Neuron (in vitro differentiated cells): ENCODE measurements at regions not wholly inside any gene's neighbourhood (a gene's known extent, or its start where the extent isn't known, plus 50 kb on each side); places are given as distances from the start of the nearest gene placed in this dataset.
"Not testable (repeated sequence)": the region's sequence is repeated elsewhere in the genome, so short reads cannot be mapped to it uniquely, and the experiment has no call there.

Experiments
- H2AFZ ChIP-seq: one replicate; pipeline ENCODE4 v1.6.1; 2013; ENCODE audit warnings: low read depth, mild to moderate bottlenecking, inconsistent platforms, low read length, moderate library complexity
- H3K27me3 ChIP-seq: one replicate; pipeline ENCODE4 v1.6.1; 2013; ENCODE audit warnings: low read length; ENCODE audit not compliant: insufficient read depth
- H3K36me3 ChIP-seq: one replicate; pipeline ENCODE4 v1.6.1; 2013; ENCODE audit warnings: low read length; ENCODE audit not compliant: insufficient read depth
- H3K4me1 ChIP-seq: one replicate; pipeline ENCODE4 v1.6.1; 2013; ENCODE audit warnings: low read length; ENCODE audit not compliant: insufficient read depth
- H3K4me3 ChIP-seq: 2 replicates; pipeline ENCODE4 v1.5.1; 2013; ENCODE audit warnings: mild to moderate bottlenecking, low read length, moderate library complexity
- H3K9me3 ChIP-seq: one replicate; pipeline ENCODE4 v1.6.1; 2013; ENCODE audit warnings: low read length

DNA sequence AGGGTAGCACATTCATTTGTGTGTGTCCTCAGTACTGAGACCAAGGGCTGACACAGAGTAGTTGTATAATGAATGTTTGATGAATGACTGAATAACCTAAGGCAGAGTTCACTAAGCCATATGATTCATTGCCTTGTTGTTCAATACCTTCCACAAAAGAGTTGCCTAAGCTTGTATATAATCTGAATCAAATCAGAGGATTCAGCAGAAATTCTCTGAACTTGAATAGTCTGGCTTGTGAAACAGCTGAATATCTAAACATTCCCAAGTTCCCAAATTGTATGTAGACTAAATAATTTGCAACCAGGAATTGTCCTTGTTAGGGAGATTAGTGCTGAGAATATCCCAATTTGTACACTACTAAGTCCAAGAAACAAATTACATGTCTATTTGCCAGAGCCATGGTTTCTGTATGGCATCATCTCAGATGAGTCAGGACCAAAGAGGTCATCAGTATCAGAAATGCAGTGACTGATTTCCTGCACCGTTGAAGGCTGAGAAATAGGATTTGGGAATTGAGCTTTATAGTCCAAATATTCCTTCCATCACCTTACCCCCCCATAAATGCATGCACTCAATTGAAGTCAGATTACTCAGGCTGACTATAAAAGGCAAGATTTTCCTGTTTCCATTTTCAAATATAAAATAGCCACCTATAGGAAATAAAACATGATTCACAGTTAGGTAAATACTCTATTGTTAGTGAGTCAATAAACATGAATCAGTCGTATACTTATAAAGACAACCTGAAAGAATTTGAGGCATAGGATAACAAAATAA lies 168.7 kb downstream of the PHLDA1 start:
- H3K27me3 ChIP-seq, result no peaks in the 10 kb centered on the region
- no peaks in the 10 kb centered on the region for H3K9me3 ChIP-seq
- no peak overlapping the region for H2AFZ ChIP-seq
- no peaks in the 10 kb centered on the region for H3K36me3 ChIP-seq
- no peaks in the 10 kb centered on the region for H3K4me1 ChIP-seq
- H3K4me3 ChIP-seq, result no peak overlapping the region

DNA sequence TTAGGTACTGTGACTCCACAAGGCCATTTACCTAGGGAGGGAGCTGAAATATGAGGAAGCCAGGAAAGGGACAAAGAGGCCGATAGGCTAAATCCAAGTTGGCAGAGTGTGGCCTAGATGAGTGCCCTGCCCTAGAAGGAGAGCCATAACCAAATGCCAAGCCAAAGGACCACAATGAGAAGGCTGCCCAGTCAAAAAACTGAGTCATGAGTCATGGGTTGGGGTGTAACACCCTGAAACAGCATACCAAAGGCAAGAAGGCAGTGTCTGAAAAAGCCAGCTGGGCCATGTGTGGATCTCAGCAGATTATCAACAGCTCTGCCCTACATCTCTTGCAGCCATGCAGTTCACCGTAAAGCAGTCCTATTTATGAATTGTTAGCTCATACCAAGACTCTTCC lies 171.7 kb downstream of the PHLDA1 start:
- H3K27me3 ChIP-seq, result no peaks in the 10 kb centered on the region
- no peaks in the 10 kb centered on the region for H3K36me3 ChIP-seq
- H3K9me3 ChIP-seq, result no peaks in the 10 kb centered on the region

DNA sequence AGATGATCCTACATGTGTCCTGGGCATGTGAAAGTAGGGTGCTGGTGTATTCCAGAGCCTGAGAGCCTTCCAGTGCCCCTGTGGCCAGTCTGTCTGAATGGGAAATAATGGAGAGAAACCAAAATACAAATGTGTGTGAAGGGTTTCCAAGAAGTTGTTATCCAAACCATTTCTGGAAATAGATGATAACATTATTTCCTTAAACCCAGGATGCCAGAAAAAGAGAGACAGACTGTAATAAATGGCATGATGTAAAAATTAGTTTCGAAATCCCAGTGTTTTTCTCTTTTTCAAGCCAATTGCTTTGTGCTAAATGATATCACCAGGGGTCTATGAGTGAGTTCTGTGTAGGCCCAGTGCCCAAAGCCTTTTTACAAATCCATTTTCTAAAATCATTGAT lies 175.3 kb downstream of the PHLDA1 start:
- H3K4me1 ChIP-seq, result peaks cover 22% of the 10 kb centered on the region
- no peaks in the 10 kb centered on the region for H3K9me3 ChIP-seq
- no peaks in the 10 kb centered on the region for H3K27me3 ChIP-seq
- H3K4me3 ChIP-seq, result no peak overlapping the region
- no peak overlapping the region for H2AFZ ChIP-seq
- H3K36me3 ChIP-seq, result no peaks in the 10 kb centered on the region

More for the DNA sequence above, 171.7 kb downstream of the PHLDA1 start:
- Histone ChIP-seq H2AFZ (no peak overlapping the region), H3K4me1 (no peaks in the 10 kb centered on the region), H3K4me3 (no peak overlapping the region)

DNA sequence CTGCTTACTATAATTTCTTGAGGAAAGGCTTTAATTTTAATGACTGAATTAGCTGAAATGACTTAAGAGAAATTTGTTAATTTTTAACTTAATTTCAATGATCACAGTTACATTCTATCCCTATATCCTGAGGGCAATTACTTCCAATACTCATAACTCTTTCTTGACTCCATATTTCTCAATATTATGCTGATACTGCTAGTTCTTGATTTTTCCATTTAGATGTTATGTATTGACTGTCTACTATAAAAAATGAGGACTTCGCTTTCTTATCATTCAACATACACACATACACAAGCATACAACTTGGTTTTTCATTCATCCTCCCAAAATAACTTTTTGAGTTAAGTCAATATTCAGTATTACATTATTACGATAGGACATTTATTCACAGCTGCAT lies 176.2 kb downstream of the PHLDA1 start:
- H3K4me1 ChIP-seq, result peaks cover 22% of the 10 kb centered on the region
- H2AFZ ChIP-seq, result no peak overlapping the region
- no peak overlapping the region for H3K4me3 ChIP-seq
- H3K27me3 ChIP-seq, result no peaks in the 10 kb centered on the region
- no peaks in the 10 kb centered on the region for H3K36me3 ChIP-seq
- H3K9me3 ChIP-seq, result no peaks in the 10 kb centered on the region

DNA sequence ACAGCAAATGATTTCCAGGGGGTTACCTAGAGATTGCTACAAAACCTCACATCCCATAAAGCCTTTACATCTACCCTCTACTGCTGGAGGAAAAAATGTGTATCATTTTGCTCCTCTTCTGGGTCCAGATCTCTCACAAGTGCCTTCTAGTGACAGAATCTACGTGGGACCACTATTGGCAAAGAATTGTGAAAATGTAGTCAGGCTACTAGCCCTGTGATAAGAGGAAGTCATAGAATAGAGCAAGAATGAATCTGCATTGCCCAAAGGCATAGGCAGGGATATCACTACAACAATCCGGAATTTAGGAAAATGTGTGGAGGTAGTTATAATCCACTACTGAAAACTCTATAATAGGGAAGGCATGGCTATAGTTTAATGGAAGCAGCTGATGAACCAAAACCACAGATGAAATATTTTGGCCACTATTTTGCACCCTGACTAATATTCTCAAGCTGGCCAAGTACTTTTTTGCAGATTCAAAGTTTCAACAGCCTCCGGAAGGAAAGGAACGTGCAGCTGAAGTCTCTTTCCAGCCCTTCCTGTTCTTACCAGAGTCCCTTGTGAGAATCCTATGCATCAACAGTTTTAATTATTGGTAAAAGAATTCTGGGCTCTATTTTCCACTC lies 176.8 kb downstream of the PHLDA1 start:
- no peak overlapping the region for H3K4me3 ChIP-seq
- no peak overlapping the region for H2AFZ ChIP-seq
- H3K9me3 ChIP-seq, result no peaks in the 10 kb centered on the region
- no peaks in the 10 kb centered on the region for H3K36me3 ChIP-seq
- H3K27me3 ChIP-seq, result no peaks in the 10 kb centered on the region
- H3K4me1 ChIP-seq, result peaks cover 22% of the 10 kb centered on the region

DNA sequence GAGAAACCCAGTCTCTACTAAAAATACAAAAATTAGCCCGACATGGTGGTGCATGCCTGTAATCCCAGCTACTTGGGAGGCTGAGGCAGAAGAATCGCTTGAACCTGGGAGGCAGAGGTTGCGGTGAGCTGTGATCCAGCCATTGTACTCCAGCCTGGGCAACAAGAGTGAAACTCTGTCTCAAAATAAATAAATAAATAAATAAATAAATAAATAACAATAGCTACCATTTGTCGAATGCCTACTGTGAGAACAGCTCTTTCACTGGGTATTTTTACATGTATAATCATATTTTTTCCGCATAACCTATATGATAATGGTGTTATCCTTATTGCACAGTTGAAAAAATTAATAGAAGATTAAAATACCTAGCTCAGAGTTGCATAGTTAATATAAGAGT lies 177.4 kb downstream of the PHLDA1 start:
- H3K36me3 ChIP-seq, H3K27me3 ChIP-seq, H2AFZ ChIP-seq, H3K4me3 ChIP-seq, H3K9me3 ChIP-seq: not testable (repeated sequence)
- peaks cover 25% of the 10 kb centered on the region for H3K4me1 ChIP-seq

GRCh38 chr12:75853626-75854025 lies 177.9 kb downstream of the PHLDA1 start:
- H3K9me3 ChIP-seq, result no peaks in the 10 kb centered on the region
- H3K27me3 ChIP-seq, result no peaks in the 10 kb centered on the region
- H2AFZ ChIP-seq, result no peak overlapping the region
- H3K36me3 ChIP-seq, result no peaks in the 10 kb centered on the region
- H3K4me1 ChIP-seq, result peaks cover 30% of the 10 kb centered on the region
- no peak overlapping the region for H3K4me3 ChIP-seq

- H3K36me3 ChIP-seq, result no peaks in the 10 kb centered on the region
- H3K4me1 ChIP-seq, result peaks cover 37% of the 10 kb centered on the region
- H3K4me3 ChIP-seq, result no peak overlapping the region
- peak overlapping the region; percentile 14 for H2AFZ ChIP-seq
- no peaks in the 10 kb centered on the region for H3K9me3 ChIP-seq
- H3K27me3 ChIP-seq, result no peaks in the 10 kb centered on the region
Measured at GRCh38 chr12:75852956-75853355, 178.6 kb downstream of the PHLDA1 start.

DNA sequence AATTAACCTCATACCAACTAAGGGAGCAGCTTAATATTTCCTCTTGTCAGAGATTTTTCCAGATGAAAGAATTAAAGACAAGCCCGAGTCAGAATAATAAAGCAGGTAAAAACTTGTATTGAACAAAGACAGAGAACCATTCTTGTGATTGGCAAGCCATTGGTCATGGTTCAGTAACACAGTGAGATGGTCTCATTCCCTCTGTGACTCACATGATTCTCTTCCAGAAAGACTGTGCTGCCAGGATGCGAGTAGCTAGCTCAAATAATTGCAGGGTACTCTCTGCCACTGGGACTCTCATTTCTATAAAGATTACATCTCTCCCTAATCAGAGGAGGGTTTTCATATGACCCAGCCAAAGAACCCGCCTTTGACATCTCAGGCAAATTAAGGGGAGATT lies 179.4 kb downstream of the PHLDA1 start:
- Histone ChIP-seq H3K27me3 (no peaks in the 10 kb centered on the region), H3K9me3 (no peaks in the 10 kb centered on the region), H3K4me3 (no peak overlapping the region), H2AFZ (no peak overlapping the region), H3K36me3 (no peaks in the 10 kb centered on the region), H3K4me1 (peaks cover 38% of the 10 kb centered on the region)

GRCh38 chr12:75850721-75851462 lies 180.7 kb downstream of the PHLDA1 start:
- Histone ChIP-seq H3K4me3 (no peak overlapping the region), H2AFZ (no peak overlapping the region), H3K9me3 (no peaks in the 10 kb centered on the region), H3K36me3 (no peaks in the 10 kb centered on the region), H3K4me1 (peaks cover 38% of the 10 kb centered on the region), H3K27me3 (no peaks in the 10 kb centered on the region)

GRCh38 chr12:75848961-75849360 lies 182.6 kb downstream of the PHLDA1 start:
- Histone ChIP-seq H2AFZ (peak overlapping the region; percentile 52), H3K9me3 (no peaks in the 10 kb centered on the region), H3K36me3 (no peaks in the 10 kb centered on the region), H3K4me1 (peaks cover 39% of the 10 kb centered on the region), H3K27me3 (no peaks in the 10 kb centered on the region), H3K4me3 (no peak overlapping the region)

DNA sequence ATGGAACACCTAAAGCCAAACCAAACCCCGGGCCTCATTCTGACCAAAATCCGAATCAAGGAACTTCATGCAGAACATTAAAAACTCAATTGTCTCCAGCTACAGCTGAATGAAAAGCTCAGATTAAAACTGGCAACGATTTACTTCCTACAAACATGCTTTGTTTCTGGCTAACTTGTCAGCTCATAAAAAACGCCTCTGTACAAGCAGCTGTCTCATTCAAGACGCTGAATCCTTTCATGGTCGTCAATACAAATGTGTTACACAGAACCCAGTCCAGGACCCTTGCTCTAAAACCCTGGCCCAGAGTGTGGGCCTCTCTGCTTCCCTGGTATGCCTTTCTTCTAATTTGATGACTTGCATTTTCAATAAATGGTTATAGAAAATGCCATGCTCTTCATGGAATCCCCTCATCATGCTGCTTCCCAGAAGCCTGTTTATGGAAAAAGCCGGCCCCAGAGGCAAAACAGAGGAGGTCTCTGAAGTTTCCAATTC lies 183.1 kb downstream of the PHLDA1 start:
- Histone ChIP-seq H3K36me3 (no peaks in the 10 kb centered on the region), H3K4me3 (peak overlapping the region; percentile 14), H3K27me3 (no peaks in the 10 kb centered on the region), H2AFZ (peak overlapping the region; percentile 52), H3K4me1 (peaks cover 41% of the 10 kb centered on the region), H3K9me3 (no peaks in the 10 kb centered on the region)

GRCh38 chr12:75846102-75846501 lies 185.5 kb downstream of the PHLDA1 start:
- no peak overlapping the region for H2AFZ ChIP-seq
- no peaks in the 10 kb centered on the region for H3K27me3 ChIP-seq
- H3K4me3 ChIP-seq, result no peak overlapping the region
- peaks cover 22% of the 10 kb centered on the region for H3K4me1 ChIP-seq
- no peaks in the 10 kb centered on the region for H3K9me3 ChIP-seq
- no peaks in the 10 kb centered on the region for H3K36me3 ChIP-seq
